NCI-H2029 (cell line): ENCODE measurements at regions not wholly inside any gene's neighbourhood (a gene's known extent, or its start where the extent isn't known, plus 50 kb on each side); places are given as distances from the start of the nearest gene placed in this dataset.

Experiments used
- DNase-seq: peaks from one replicate; lab custom pipeline; 2025; lab: John Stamatoyannopoulos, UW

- DNase-seq, result no peak
These were observed 334.5 kb downstream of the NUF2 start for GRCh38 chr1:163656095-163656759.

- DNase-seq, result no peak
These were observed 336.0 kb downstream of the NUF2 start for GRCh38 chr1:163657719-163658118.

GRCh38 chr1:163661391-163661790 is 339.6 kb downstream of the NUF2 start:
- no peak for DNase-seq

- no peak for DNase-seq
These were observed 343.0 kb downstream of the NUF2 start for GRCh38 chr1:163664671-163665335.

DNA sequence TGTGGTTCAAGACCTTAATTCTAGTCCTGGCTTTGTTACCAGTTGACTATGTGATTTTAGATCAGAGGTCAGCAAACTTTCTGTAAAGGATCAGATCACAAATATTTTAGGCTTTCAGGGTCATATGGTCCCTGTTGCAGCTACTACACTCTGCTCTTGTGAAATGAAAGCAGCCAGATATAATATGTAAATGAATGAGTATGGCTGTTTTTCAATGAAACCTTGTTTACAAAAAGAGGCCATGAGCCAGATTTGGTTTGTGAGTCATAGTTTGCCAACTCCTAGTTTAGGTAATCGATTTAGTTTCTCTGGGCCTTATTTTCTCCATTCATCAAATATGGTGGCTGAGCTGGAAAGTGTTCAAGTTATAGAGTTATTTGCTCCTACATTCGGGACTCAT is 346.7 kb downstream of the NUF2 start:
- no peak for DNase-seq

- no peak for DNase-seq
These were observed 349.4 kb downstream of the NUF2 start for GRCh38 chr1:163670989-163671757.

- no peak for DNase-seq
These were observed 351.4 kb downstream of the NUF2 start for GRCh38 chr1:163672976-163673758.

DNA sequence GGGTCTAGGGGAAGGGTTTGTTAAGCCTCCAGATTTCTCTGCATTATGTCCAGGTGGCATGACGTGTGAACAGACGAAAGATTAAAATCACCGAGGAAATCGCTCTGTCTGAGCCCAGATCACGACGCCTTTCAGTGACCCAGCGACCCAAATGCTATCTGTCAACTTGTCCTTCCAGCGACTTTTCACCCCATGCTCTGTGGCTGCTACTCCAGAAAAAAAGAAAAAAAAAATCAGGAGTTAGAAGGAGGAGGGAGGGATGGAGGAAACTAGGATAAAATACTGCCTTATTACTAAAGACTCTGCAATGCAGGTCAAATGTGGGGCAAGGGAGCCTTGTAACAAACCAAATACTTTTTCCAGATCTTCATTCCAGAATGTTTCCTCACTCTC is 352.0 kb downstream of the NUF2 start:
- DNase-seq, result no peak

DNA sequence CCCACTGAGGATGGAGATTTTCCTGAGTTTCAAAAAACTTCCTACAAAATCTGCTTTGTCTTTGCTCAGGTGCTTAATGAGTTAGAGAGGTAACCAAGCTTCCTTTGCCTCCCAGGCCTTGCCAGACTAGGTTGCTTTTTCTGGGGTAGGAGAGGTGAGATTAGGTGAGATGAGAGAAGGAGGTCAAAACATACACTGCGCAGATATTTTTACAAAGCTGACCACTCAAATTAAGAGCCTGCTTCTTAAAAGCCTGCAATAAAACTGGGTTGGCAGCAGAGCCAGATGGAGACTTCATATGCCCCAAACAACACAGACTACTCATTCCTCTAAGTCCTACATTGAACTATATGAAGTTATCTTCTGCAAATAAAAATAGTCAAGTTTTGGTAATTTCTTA is 352.5 kb downstream of the NUF2 start:
- no peak for DNase-seq

DNA sequence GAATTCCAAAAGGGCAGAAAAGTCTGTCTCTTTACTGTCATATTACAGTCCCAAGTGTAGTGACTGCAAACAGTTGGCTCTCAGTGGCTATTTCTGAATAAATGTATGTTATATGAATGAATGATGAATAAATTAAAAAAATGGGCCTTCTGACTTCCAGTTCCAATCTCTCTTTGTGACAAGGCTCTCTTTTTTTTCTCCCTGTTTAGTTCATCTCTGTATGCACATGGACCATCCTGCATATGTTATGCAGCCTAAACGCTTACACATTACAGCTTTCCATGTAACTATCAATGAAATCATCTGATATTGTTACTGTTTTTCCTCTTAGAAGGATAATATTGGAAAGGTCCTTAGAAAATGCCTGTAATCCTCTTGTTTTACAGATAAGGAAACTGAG is 363.0 kb downstream of the NUF2 start:
- DNase-seq, result no peak

DNA sequence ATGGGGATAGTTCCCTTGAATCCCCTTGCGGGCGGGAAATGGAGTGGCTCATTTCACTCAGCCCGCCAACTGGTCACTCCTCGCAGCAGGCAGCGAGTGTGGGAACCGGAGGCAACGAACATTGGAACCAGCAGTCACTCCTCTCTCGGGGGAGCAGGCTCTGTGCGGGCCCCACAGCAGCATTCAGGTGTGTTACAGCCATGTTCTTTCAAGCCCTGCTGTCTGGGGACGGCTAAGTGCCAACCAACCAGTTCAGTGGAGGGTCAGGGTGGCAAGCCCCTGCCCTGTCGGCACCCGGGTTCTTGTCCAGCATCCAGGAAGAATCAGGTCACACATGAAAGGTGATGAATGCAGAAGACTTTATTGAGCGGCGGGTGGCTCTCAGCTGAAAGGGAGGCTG is 370.5 kb downstream of the NUF2 start:
- no peak for DNase-seq

DNA sequence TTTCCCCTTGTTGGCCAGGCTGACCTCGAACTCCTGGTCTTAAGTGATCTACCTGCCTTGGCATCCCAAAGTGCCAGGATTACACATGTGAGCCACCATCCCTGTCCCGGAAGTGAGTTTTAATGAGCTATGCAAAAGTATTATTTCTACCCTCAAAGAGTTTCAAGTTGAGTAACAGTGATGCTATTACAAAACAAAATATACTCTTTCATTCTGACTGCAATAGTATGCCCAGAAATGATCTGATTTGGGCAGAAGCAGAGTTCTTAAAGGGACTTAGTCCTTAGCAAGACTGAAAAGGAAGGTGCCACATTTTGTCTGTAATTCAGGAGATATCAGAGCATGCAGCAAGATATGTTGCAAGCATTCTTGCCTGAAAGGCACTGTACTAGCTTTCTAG is 375.4 kb downstream of the NUF2 start:
- DNase-seq, result no peak

DNA sequence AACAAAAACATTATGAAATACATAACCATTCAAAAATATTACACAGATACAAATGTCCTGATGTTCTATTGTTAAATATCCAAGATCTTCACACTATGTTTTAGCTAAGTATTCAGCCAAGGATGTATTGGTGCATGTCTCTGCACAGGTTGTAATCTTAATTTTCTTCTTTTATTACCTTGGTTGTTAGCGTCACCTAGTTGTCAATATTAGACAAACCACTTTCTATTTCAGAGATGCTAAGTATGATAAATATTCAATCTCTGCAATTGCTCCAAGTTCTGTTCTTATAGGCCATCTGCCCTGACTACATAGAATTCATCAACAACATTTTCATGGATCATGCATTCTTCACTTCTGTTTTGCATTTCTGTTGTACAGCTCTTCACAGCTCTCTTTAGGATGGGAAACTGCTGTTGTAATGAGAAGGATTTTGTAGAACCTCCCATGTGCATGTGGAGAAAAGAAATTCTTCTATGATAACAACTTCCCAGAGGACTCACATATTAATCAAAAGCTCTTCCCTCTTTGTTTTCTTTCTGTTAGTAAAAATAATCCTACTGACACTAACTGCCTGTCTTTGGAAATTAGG is 380.1 kb downstream of the NUF2 start:
- DNase-seq, result no peak

GRCh38 chr1:163703794-163704193 is 382.0 kb downstream of the NUF2 start:
- DNase-seq, result no peak

DNA sequence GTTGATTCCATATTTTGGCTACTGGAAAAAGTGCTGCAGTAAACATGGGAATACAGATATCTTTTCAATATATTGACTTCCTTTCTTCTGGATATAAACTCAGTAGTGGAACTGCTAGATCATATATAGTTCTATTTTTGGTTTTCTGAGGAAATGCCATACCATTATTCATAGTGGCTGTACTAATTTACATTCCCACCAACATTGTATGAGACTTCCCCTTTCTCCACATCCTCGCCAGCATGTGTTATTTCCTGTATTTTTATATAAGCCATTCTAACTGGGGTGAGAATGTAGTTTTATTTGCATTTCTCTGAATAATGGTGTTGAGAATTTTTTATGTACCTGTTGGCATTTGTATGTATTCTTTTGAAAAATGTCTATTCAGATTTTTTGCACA is 385.2 kb downstream of the NUF2 start:
- DNase-seq, result no peak

GRCh38 chr1:163709636-163710035 is 387.9 kb downstream of the NUF2 start:
- DNase-seq, result no peak

DNA sequence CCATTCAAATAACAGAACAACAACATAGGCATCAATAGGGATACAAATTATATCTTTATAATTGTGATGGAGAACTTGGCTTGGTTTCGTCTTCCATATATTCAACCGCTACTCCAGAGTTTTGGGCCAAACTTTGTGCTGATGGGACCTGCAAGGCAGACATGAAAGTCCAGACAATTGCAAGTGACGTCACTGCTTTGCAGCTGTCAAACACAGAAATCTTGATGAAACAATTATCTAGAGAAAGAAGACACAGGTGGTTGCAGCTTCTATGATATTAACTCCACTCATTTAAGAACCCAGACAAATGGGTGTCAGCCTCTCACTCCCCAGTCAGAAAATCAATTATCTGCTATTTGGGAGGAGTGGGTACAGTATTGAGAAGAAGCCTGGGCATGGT is 390.6 kb downstream of the NUF2 start:
- DNase-seq, result no peak

- DNase-seq, result no peak
These were observed 398.5 kb downstream of the NUF2 start for GRCh38 chr1:163720294-163720693.

GRCh38 chr1:163725551-163725950 is 403.8 kb downstream of the NUF2 start:
- DNase-seq, result no peak

- peak; percentile 3 for DNase-seq
These were observed 408.7 kb downstream of the NUF2 start for GRCh38 chr1:163730411-163730821.

DNA sequence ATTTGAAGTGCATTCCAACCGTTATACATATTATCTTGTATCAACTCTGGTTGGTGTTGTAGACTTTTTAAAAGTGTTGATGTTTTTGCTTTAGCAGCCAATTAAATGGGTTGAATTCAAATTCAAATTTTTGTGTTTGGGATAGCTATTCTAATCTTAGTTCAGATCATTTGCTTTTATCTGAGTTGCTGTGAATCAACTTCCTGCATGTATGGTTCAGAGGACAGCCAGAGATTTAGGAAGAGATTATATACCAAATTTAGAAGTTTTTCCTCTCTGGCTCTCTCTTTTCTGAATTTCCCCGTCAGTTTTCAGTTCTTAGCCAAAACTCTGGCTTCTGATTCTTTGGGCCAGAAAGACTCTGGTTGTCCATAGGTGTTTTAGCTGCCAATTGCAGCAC is 415.5 kb downstream of the NUF2 start:
- no peak for DNase-seq

GRCh38 chr1:163744301-163744887 is 422.6 kb downstream of the NUF2 start:
- DNase-seq, result no peak
